Endothelial cell of hepatic sinusoid (primary cell): ENCODE measurements at regions not wholly inside any gene's neighbourhood (a gene's known extent, or its start where the extent isn't known, plus 50 kb on each side); places are given as distances from the start of the nearest gene placed in this dataset.

Experiments
- in situ Hi-C: cut with HindIII; loops from 2 replicates; pipeline ENCODE4 v1.10.0; 2017; ENCODE audit warnings: low sequenced_read_pairs

DNA sequence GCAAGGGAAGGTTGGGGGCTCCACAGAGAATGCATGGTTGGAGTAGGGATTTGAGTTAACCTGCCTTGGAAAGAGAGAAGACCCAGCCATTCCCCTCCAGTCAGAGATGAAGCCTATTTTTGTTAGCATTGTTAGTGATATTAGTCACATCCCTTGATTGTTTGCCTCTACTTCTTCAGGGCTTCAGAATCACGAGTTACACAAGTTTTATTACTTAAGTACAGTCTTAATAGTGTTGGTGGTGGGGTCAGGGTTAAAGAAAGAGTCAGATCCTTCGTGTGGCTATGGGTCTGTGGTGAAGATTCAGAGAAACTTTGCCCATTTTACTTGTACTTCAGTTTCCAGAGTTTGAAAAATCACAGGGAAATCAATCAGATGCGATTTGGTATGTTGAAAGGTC, 363.1 kb downstream of the LRIG3 start:
- in situ Hi-C loops = no loop called here

DNA sequence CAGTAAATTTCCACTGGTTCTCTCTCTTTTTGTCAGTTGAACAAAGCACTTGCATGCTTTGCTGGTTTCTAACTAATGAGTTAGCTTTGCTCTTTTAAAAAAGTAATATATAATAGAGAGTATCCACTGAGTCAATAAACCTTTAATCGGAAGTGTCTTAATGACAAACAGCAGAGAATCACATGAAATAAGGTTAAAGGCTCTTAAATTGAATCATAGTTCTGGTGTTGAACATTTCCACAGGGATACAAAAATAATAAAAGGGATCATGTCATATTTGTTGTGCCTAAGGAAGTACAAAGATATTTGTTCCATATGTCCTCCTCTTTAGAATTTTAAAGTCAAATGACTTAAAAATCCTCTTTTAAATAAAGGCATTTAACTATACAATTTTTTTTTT, 362.6 kb downstream of the LRIG3 start:
- in situ Hi-C loops = no loop called here

- in situ Hi-C loops = no loop called here
Observed at GRCh38 chr12:58563621-58564020, 356.7 kb downstream of the LRIG3 start.

GRCh38 chr12:58564721-58565120, 355.6 kb downstream of the LRIG3 start:
- in situ Hi-C loops = no loop called here

DNA sequence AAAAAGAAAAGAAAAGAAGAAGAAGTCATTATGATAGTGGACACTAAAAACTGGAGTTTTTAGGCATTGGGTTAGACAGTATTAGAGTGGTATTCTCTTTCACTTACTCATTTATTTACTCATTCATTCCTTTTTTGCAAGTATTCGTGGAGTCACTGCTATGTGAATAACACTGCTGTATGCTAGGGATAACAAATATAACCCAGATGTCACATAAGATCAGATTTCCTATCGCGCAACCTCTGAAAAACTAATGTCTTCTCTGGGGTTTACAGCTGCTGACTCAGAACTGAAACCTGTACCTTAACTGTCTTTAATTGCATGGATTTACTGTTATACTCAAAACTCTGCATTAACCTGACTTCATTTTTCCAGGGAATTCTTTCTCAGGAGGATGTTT, 353.7 kb downstream of the LRIG3 start:
- in situ Hi-C loops = no loop called here

- in situ Hi-C loops = no loop called here
Observed at GRCh38 chr12:58567189-58567588, 353.1 kb downstream of the LRIG3 start.

GRCh38 chr12:58570411-58570810, 349.9 kb downstream of the LRIG3 start:
- in situ Hi-C loops = no loop called here

GRCh38 chr12:58575256-58575655, 345.0 kb downstream of the LRIG3 start:
- in situ Hi-C loops = no loop called here

DNA sequence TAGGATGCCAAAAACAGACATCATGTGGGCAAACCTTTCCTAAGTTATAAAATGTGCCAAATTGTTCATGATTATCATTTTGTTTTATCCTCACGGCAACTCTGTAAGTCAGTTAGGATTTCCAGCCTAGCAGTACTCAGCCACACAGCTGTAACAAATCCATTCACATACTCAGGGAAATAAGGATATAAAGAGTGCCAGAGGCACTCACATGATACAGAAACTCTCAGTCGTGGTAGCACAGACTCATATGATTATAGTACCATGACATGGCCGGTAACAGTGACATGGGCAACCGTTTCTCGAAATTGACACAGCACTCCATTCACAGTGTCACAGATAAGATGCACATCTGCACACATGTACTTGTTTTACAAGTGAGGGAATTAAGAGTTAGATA, 344.2 kb downstream of the LRIG3 start:
- in situ Hi-C loops = no loop called here

GRCh38 chr12:58576916-58577315, 343.4 kb downstream of the LRIG3 start:
- in situ Hi-C loops = no loop called here

- in situ Hi-C loops = no loop called here
Observed at GRCh38 chr12:58580095-58580494, 340.2 kb downstream of the LRIG3 start.

- in situ Hi-C loops = no loop called here
Observed at GRCh38 chr12:58583529-58583928, 336.8 kb downstream of the LRIG3 start.

DNA sequence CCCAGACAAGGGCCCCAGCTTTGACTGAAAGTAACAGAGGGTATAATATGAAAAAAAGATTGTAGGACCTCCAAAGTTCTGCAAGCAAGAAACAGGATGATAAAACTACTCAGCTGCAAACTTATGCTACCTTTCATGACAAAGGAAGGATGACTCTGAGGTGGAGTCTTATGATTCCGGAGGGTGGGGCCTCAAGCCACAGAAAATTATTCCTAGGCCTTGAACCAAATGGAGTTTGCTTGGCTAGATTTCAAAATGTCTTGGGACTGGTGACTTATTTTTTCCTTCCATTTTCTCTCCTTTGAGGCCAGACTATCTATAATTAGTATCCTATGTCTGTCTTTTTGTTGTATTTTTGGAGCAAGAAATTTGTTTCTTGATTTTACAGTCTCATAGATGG, 336.4 kb downstream of the LRIG3 start:
- in situ Hi-C loops = no loop called here

DNA sequence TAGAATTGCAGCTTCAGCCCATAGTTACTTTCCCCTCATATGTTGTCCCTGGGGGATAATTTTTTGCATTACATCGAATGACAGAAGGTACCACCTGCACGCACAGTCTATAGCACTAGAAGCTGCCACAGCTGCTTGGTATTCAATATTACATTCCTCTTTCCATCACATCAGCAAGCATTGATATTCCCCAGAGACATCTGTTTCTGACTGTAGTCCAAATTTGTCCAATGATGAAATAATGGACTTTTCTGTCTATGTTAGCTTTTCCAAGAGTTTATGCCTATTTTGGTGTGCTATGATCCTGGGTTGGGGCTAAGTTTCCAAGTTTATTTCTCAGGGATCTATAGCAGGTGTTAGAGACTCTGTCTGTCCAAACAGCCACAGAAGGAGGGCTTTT, 335.4 kb downstream of the LRIG3 start:
- in situ Hi-C loops = no loop called here

GRCh38 chr12:58586762-58587161, 333.5 kb downstream of the LRIG3 start:
- in situ Hi-C loops = no loop called here

- in situ Hi-C loops = no loop called here
Observed at GRCh38 chr12:58588770-58589169, 331.5 kb downstream of the LRIG3 start.

GRCh38 chr12:58592475-58593207, 327.7 kb downstream of the LRIG3 start:
- in situ Hi-C loops = no loop called here

GRCh38 chr12:58593557-58594304, 326.6 kb downstream of the LRIG3 start:
- in situ Hi-C loops = no loop called here

DNA sequence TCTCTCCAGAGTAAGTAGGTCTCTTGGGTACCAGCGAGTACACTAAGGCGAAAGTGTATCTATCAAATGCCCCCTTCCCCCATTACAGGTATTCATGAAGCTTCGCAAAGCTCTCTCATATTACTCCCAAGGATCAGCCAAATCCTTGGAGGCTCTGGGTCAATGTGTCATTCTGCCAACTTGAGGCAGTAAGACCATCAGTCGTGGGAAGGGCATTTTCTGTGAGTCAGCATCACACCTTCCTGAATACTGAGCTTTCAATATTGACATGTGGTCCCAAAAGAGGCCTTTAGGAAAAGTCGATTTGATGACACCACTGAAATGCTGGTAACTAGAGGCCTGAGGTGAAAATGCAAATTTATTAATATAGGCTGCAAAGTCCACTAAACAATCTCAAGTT, 323.9 kb downstream of the LRIG3 start:
- in situ Hi-C loops = no loop called here

DNA sequence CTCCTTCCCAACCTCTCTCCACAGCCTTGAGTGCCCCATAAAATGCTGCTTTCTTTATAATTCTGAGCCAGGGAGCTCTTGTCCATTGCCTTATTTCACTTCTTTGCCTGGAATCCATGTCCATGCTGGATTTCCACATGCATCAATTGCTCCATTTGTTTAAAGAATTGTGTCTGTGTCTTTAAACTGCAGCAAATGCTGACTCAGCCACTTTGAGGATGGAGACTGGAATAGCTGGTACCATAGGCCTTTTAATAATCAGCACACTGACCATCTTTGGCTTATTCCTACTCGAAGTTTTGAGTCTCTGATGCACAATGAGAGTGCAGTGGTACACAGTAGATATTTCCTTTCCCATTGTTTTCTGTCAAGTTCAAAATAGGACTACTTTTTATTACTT, 318.8 kb downstream of the LRIG3 start:
- in situ Hi-C loops = no loop called here

- in situ Hi-C loops = no loop called here
Observed at GRCh38 chr12:58602179-58602578, 318.1 kb downstream of the LRIG3 start.

GRCh38 chr12:58602736-58603135, 317.6 kb downstream of the LRIG3 start:
- in situ Hi-C loops = no loop called here

- in situ Hi-C loops = no loop called here
Observed at GRCh38 chr12:58607805-58608204, 312.5 kb downstream of the LRIG3 start.
